WERI-Rb-1 (cell line): ENCODE measurements at regions not wholly inside any gene's neighbourhood (a gene's known extent, or its start where the extent isn't known, plus 50 kb on each side); places are given as distances from the start of the nearest gene placed in this dataset.
A peak's percentile ranks its signal among the peaks of the same experiment; 100 is the strongest.

Experiments used
- DNase-seq: peaks from one replicate; pipeline ENCODE4 v3.0.0-alpha.2; 2020
- H3K27ac ChIP-seq: fragments of 250-450 bp; sonication (Bioruptor Pico); 2 replicates; pipeline ENCODE4 v1.5.1; 2020; ENCODE audit warnings: mild to moderate bottlenecking, moderate library complexity
- H3K27me3 ChIP-seq: fragments of 250-450 bp; sonication (Bioruptor Pico); 2 replicates; pipeline ENCODE4 v1.5.1; 2021; ENCODE audit warnings: mild to moderate bottlenecking, low read depth, moderate library complexity; ENCODE audit not compliant: insufficient read depth, severe bottlenecking
- H3K36me3 ChIP-seq: fragments of 250-450 bp; sonication (Bioruptor Pico); 2 replicates; pipeline ENCODE4 v1.5.1; 2020; ENCODE audit warnings: mild to moderate bottlenecking, moderate library complexity
- H3K4me3 ChIP-seq: 2 replicates; pipeline ENCODE4 v1.5.1; 2011; ENCODE audit warnings: low read depth, mild to moderate bottlenecking, control low read depth, low read length
- H3K9me3 ChIP-seq: fragments of 250-450 bp; sonication (Bioruptor Pico); 2 replicates; pipeline ENCODE4 v1.5.1; 2021; ENCODE audit warnings: mild to moderate bottlenecking, moderate library complexity; ENCODE audit not compliant: severe bottlenecking
- CTCF ChIP-seq: IDR thresholded peaks from 2 replicates; pipeline ENCODE4 v1.5.1; 2011; ENCODE audit warnings: low read depth, mild to moderate bottlenecking, control low read depth, inconsistent platforms, low read length

GRCh38 chr17:33633446-33633845 is 340.4 kb upstream of the ASIC2 start:
- H3K27ac ChIP-seq, result no peak overlapping the region
- peaks cover 70% of the 10 kb centered on the region for H3K27me3 ChIP-seq
- peaks cover 5% of the 10 kb centered on the region for H3K9me3 ChIP-seq
- DNase-seq, result no peak
- no peak for TF ChIP-seq CTCF
- H3K36me3 ChIP-seq, result no peaks in the 10 kb centered on the region
- no peak overlapping the region for H3K4me3 ChIP-seq

- no peak for TF ChIP-seq CTCF
- DNase-seq, result no peak
- Histone ChIP-seq H3K27ac (no peak overlapping the region), H3K9me3 (peaks cover 2% of the 10 kb centered on the region), H3K36me3 (no peaks in the 10 kb centered on the region), H3K4me3 (no peak overlapping the region), H3K27me3 (peaks cover 72% of the 10 kb centered on the region)
These were observed 344.4 kb upstream of the ASIC2 start for GRCh38 chr17:33637534-33637933.

GRCh38 chr17:33639103-33639880 is 346.2 kb upstream of the ASIC2 start:
- DNase-seq, result no peak
- no peak overlapping the region for H3K4me3 ChIP-seq
- no peaks in the 10 kb centered on the region for H3K36me3 ChIP-seq
- H3K9me3 ChIP-seq, result peaks cover 2% of the 10 kb centered on the region
- peaks cover 74% of the 10 kb centered on the region for H3K27me3 ChIP-seq
- TF ChIP-seq CTCF, result no peak
- H3K27ac ChIP-seq, result no peak overlapping the region

GRCh38 chr17:33640629-33641028 is 347.5 kb upstream of the ASIC2 start:
- peaks cover 2% of the 10 kb centered on the region for H3K9me3 ChIP-seq
- no peak overlapping the region for H3K4me3 ChIP-seq
- no peak for TF ChIP-seq CTCF
- DNase-seq, result no peak
- peaks cover 75% of the 10 kb centered on the region for H3K27me3 ChIP-seq
- no peak overlapping the region for H3K27ac ChIP-seq
- no peaks in the 10 kb centered on the region for H3K36me3 ChIP-seq

GRCh38 chr17:33642002-33642401 is 348.9 kb upstream of the ASIC2 start:
- peak; percentile 28 for TF ChIP-seq CTCF
- Histone ChIP-seq H3K27ac (no peak overlapping the region), H3K36me3 (no peaks in the 10 kb centered on the region), H3K27me3 (peaks cover 72% of the 10 kb centered on the region), H3K9me3 (peaks cover 2% of the 10 kb centered on the region), H3K4me3 (no peak overlapping the region)
- DNase-seq, result no peak

GRCh38 chr17:33647956-33648355 is 354.9 kb upstream of the ASIC2 start:
- Histone ChIP-seq H3K36me3 (no peaks in the 10 kb centered on the region), H3K4me3 (no peak overlapping the region), H3K27me3 (peaks cover 85% of the 10 kb centered on the region), H3K27ac (no peak overlapping the region), H3K9me3 (no peaks in the 10 kb centered on the region)
- DNase-seq, result peak; percentile 10
- peak; percentile 72 for TF ChIP-seq CTCF
